GM21723 (cell line): ENCODE measurements at regions not wholly inside any gene's neighbourhood (a gene's known extent, or its start where the extent isn't known, plus 50 kb on each side); places are given as distances from the start of the nearest gene placed in this dataset.

ENCODE experiments used
- ATAC-seq: cut with Tn5 transposase; IDR thresholded peaks from one replicate; pipeline ENCODE4 v1.9.1; 2021; ENCODE audit warnings: mild to moderate bottlenecking, moderate library complexity; ENCODE audit not compliant: unreplicated experiment

GRCh38 chr4:144902614-144903013 is 195.4 kb downstream of the ANAPC10 start:
- ATAC-seq, result peak; percentile 60

- no peak for ATAC-seq
Measured at GRCh38 chr4:144903953-144904711, 193.9 kb downstream of the ANAPC10 start.

GRCh38 chr4:144905286-144905685 is 192.7 kb downstream of the ANAPC10 start:
- ATAC-seq, result no peak

- ATAC-seq, result peak; percentile 60
Measured at GRCh38 chr4:144906181-144906925, 191.6 kb downstream of the ANAPC10 start.

- no peak for ATAC-seq
Measured at GRCh38 chr4:144910723-144911122, 187.3 kb downstream of the ANAPC10 start.
